ENCODE measurements at regions not wholly inside any gene's neighbourhood (a gene's known extent, or its start where the extent isn't known, plus 50 kb on each side); places are given as distances from the start of the nearest gene placed in this dataset.

DNA sequence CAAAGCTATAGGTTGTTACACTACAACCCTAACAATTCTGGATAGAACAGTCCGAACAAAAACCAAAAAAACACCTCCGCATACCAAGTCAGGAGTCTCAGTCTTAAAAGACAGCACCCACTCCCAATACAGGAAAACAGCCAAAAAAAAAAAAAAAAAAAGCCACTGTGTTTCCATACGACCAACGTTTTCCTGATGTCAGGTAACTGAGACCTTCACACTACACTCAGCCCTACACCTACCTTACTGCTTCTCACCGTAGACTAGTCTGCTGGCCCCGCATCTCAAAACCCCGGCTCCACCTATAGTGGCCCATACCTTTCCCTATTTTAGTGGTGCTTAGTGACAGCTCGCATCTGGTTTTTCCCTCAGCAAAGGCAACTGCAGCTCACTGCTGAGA lies 339.5 kb upstream of the ADAMTS9 start:
- TF ChIP-seq TAF1 (IDR thresholded peaks at IDR 0.05; ENCODE audit: borderline replicate concordance, low read depth, low read length) (no peak), FOXJ3 (CRISPR knock-in tag; IDR thresholded peaks at IDR 0.05) (no peak), POLR2AphosphoS5 (IDR thresholded peaks at IDR 0.05; ENCODE audit: low read depth, low read length) (no peak), MXI1 (IDR thresholded peaks at IDR 0.05; ENCODE audit: low read depth, low read length) (no peak), CHD2 (IDR thresholded peaks at IDR 0.05; ENCODE audit: low read length, partially characterized antibody) (no peak), GATA2 (CRISPR knock-in tag; IDR thresholded peaks at IDR 0.05) (no peak)
- TF ChIP-seq, protein P1, sequence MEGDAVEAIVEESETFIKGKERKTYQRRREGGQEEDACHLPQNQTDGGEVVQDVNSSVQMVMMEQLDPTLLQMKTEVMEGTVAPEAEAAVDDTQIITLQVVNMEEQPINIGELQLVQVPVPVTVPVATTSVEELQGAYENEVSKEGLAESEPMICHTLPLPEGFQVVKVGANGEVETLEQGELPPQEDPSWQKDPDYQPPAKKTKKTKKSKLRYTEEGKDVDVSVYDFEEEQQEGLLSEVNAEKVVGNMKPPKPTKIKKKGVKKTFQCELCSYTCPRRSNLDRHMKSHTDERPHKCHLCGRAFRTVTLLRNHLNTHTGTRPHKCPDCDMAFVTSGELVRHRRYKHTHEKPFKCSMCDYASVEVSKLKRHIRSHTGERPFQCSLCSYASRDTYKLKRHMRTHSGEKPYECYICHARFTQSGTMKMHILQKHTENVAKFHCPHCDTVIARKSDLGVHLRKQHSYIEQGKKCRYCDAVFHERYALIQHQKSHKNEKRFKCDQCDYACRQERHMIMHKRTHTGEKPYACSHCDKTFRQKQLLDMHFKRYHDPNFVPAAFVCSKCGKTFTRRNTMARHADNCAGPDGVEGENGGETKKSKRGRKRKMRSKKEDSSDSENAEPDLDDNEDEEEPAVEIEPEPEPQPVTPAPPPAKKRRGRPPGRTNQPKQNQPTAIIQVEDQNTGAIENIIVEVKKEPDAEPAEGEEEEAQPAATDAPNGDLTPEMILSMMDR (IDR thresholded peaks at IDR 0.05), result no peak
- TF ChIP-seq, protein P2, sequence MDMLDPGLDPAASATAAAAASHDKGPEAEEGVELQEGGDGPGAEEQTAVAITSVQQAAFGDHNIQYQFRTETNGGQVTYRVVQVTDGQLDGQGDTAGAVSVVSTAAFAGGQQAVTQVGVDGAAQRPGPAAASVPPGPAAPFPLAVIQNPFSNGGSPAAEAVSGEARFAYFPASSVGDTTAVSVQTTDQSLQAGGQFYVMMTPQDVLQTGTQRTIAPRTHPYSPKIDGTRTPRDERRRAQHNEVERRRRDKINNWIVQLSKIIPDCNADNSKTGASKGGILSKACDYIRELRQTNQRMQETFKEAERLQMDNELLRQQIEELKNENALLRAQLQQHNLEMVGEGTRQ (IDR thresholded peaks at IDR 0.05; ENCODE audit: borderline replicate concordance, low read depth, low read length), result no peak
- TF ChIP-seq, protein P3, sequence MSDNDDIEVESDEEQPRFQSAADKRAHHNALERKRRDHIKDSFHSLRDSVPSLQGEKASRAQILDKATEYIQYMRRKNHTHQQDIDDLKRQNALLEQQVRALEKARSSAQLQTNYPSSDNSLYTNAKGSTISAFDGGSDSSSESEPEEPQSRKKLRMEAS (IDR thresholded peaks at IDR 0.05; ENCODE audit: low read depth), result no peak
